HG03469 (cell line): ENCODE measurements at regions not wholly inside any gene's neighbourhood (a gene's known extent, or its start where the extent isn't known, plus 50 kb on each side); places are given as distances from the start of the nearest gene placed in this dataset.

Experiments used
- ATAC-seq: cut with Tn5 transposase; IDR thresholded peaks from one replicate; pipeline ENCODE4 v1.9.1; 2021; ENCODE audit warnings: mild to moderate bottlenecking, moderate library complexity, moderate number of reproducible peaks; ENCODE audit not compliant: unreplicated experiment

DNA sequence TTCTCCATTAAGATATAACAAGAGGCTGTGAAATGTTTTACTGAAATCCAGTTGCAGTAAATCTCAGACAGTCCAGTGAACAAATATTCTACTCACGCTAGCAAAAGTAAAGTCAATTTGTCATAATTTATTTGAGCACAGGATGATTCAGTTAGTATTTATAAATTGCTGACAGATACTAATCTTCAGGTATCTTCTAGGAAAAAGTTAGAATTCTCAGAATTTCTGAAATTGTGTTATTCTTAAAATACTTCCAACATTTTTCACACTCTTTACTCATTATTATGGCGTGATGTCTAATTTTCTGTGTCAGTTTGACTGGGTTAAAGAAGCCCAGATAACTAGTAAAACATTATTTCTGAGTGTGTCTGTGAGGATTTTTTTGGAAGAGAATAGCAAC lies 460.2 kb upstream of the ACVR2A start:
- no peak for ATAC-seq

GRCh38 chr2:147382322-147382948 lies 462.4 kb upstream of the ACVR2A start:
- ATAC-seq, result no peak

DNA sequence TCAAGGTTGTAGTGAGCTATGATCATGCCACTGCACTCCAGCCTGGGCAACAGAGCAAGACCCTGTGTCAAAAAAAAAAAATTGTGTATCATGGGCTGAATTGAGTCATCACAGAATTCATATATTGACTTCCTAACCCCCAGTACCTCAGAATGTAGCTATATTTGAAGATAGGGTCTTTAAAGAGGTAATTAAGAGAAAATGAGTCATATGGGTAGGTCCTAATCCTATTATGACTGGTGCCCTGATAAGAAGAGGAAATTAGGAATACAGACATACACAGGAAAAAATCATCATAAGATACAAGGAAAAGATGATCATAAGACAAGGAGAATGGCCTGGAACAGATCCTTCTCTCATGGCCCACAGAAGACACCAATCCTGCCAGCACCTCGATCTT lies 466.4 kb upstream of the ACVR2A start:
- no peak for ATAC-seq

- no peak for ATAC-seq
These were observed 469.8 kb upstream of the ACVR2A start for GRCh38 chr2:147375073-147375472.

DNA sequence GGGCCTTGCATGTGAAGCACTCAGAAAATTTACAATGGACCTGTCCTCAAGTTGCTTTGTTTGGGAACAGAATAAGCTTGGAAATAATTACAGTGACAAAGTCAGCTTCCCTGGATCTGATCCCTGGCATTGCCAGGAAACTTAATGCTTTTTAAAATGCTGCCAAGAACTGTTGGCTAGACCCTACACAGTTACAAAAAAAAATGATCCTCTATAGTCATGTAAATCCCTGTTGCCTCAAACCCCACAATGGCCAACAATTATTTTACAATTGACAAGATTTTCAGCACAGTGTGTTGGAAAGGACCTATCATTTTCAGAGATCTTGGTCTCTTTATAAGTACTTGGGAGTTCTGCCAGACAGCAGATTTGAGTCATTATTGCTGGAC lies 470.4 kb upstream of the ACVR2A start:
- ATAC-seq, result no peak

DNA sequence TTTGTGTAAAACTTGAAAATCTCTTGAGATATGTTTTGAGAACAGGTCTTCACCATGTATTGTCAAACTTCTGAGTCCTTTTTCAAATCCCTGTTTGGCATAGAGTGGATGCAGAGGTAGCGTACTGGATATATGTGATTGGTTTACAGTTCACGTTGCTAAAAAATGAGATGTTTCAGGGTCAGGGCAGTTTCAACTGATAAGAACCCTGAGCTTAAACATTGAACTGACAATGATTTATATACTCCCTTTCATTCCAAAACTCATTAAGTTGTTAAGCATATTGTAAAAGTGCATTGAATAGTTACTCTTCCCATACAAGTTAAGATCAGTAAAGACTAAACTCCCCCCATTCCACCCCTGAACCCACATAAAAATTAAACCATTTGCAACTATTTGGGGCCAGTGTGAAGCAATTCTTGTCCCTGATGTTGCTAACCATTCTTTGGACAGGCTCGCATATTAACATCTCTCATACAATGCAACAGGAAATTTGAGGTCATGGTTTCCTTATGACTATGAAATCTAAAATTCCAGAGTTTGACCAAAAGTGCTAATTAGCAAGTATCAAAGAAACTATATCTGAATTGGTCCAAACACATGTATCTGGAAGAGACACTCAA lies 470.9 kb upstream of the ACVR2A start:
- ATAC-seq, result no peak

DNA sequence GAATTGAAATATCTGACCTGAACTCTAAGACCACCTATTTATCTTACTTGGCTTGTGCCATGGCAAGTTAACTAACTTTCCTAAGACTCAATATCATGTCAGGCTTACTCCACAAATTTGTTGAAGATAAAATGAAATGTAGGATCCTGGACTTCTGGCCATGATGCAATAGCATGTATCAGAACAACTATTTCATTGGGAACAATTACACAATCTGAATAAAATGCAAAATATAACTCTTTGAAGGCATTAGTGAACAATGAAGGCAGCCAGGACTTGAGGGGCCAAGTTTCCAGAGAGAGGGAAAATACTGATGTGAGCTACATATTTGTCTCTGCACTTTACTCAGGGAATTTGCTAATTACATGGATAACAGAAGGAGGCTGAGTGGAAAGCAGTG lies 476.5 kb upstream of the ACVR2A start:
- no peak for ATAC-seq

- no peak for ATAC-seq
These were observed 478.6 kb upstream of the ACVR2A start for GRCh38 chr2:147366279-147366678.

GRCh38 chr2:147365622-147366021 lies 479.2 kb upstream of the ACVR2A start:
- ATAC-seq, result no peak

DNA sequence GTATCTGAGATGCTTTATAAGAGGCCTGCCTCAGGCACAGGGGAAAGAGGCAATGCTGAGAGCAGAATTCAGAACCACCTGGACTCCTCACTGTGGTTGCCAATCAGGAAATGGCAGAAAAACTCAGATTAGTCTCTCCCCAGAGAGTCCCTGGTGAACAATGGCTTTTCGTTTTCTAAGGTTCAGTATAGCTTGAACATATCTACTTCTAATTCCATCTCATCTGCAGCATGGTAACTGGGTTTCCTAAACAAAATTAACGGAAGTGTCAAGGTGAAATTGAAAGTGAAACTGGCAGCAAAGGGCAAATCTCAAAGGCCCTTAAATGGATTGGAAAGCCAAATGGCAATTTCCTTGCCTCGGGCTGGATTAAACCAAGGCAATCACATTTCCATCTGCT lies 480.2 kb upstream of the ACVR2A start:
- ATAC-seq, result peak; percentile 55

DNA sequence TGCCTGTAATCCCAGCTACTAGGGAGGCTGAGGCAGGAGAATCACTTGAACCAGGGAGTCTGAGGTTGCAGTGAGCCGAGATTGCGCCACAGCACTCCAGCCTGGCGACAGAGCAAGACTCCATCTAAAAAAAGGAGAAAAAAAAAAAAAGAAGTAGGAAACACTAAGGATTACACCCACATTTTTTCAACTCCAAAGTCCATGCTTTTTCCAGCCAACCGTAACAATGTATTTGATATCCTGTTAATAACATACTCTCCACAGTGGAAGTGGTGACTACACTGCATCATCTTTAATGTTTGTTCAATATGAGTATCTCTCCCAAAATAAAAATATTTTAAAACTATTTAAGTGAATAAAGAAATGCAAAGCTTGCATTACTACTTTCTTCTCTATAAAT lies 481.6 kb upstream of the ACVR2A start:
- ATAC-seq, result no peak

DNA sequence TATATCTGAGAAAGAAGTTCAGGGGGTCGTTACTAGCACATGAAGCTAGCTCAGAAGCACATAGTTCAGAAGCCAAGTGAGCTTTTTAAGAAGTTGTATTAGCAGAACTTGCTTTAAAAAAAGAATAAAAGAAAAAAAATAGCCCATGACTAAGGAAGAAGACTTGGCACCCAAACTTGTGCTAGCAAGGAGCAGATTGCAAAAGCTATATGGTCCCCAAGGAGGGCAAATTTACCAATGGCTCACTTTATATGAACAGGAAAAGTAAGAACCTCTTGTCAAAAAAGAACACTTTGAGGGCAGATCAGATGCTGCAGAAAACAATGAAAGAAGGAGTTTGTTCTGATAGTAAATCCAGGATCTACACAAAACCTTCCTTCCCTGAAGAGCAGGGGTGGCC lies 486.5 kb upstream of the ACVR2A start:
- no peak for ATAC-seq

- ATAC-seq, result peak; percentile 54
These were observed 488.7 kb upstream of the ACVR2A start for GRCh38 chr2:147356157-147356556.

DNA sequence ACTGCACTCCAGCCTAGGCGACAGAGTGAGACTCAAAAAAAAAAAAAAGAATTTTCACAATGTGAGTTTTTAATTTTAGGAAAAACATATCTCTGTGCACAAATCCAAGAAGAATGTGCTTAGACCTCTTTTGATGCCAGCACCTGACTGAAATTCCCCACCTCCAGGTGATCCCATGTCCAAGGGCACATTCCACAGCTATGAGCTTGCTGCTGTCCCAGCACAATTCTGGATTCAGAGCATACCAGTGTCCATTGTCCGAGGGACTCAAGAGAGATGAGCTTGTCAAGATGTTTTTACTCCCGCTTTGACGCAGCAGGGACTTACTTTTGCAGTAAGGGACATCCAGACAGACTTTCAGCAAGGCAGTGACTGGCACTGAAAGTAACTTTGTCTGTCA lies 489.1 kb upstream of the ACVR2A start:
- no peak for ATAC-seq

DNA sequence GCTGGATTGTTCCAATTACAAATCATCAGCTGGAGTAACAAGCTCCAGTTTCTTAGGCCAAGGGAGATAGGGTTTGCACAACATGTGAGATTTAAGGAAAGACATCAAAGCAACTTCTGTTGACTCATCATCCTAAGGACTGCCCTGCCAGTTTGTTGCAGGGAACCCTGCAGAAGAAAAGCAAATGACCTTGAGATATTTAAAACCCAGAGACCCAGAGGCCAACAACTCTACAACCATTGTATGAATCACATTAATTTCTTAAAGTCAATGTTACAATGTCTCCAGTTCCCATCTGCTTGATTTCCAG lies 491.8 kb upstream of the ACVR2A start:
- ATAC-seq, result no peak

GRCh38 chr2:147352264-147353071 lies 492.4 kb upstream of the ACVR2A start:
- no peak for ATAC-seq

DNA sequence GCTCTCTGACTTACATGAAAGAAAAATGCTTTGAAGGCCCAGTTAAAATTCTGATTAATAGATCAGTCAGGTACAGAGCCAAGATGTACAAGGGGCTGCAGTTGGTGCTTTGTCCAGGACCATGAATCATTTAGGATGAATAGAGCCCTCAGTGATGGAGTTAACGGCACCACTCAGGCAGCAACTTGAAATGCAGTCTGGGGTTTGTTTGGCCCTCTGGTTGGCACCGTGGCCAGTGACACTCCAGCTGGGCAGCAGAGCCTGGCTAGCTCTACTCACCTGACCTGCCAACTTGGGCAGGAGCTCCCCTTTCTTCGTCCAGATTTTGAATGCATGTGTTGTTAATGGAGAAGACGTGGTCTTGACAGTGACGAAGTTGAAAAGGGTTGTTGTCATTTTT lies 493.0 kb upstream of the ACVR2A start:
- ATAC-seq, result no peak

GRCh38 chr2:147348931-147349555 lies 495.8 kb upstream of the ACVR2A start:
- ATAC-seq, result no peak

GRCh38 chr2:147346142-147346541 lies 498.7 kb upstream of the ACVR2A start:
- no peak for ATAC-seq

- no peak for ATAC-seq
These were observed 499.6 kb upstream of the ACVR2A start for GRCh38 chr2:147345246-147345645.

DNA sequence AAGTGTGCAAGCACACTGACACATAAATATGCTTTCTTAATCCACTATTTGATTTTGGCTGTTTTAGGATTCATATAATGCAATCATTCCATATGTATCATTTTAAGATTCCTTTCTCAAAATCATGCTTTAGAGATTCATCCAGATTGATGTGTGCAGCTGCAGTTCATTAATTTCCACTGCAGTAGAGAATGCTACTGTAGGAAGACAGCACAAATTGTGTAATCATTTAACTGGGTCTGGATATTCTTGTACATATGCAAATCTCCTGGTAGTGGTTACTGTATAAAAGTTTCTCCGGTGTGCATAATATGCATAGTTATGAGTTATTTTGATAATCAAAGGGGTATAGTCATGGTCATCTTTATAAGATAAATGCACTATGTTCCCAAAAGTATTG lies 502.5 kb upstream of the ACVR2A start:
- ATAC-seq, result no peak
